Nephron progenitor cell (in vitro differentiated cells): ENCODE measurements at regions not wholly inside any gene's neighbourhood (a gene's known extent, or its start where the extent isn't known, plus 50 kb on each side); places are given as distances from the start of the nearest gene placed in this dataset.

Source experiments
- DNase-seq: peaks from one replicate; pipeline ENCODE4 v3.0.0; 2021
- H3K27ac Mint-ChIP-seq: 2 replicates; pipeline ENCODE4 v1.8.0; 2021; ENCODE audit warnings: mild to moderate bottlenecking, moderate library complexity, mixed read lengths
- H3K27me3 Mint-ChIP-seq: 2 replicates; pipeline ENCODE4 v1.8.0; 2021; ENCODE audit warnings: mild to moderate bottlenecking, low read depth, mixed read lengths; ENCODE audit not compliant: poor library complexity
- H3K36me3 Mint-ChIP-seq: 2 replicates; pipeline ENCODE4 v1.8.0; 2021; ENCODE audit warnings: low read depth, mixed read lengths
- H3K4me1 Mint-ChIP-seq: 2 replicates; pipeline ENCODE4 v1.8.0; 2021; ENCODE audit warnings: mixed read lengths
- H3K4me3 Mint-ChIP-seq: 2 replicates; pipeline ENCODE4 v1.8.0; 2021; ENCODE audit warnings: mild to moderate bottlenecking, moderate library complexity, mixed read lengths
- H3K9me3 Mint-ChIP-seq: 2 replicates; pipeline ENCODE4 v1.8.0; 2021; ENCODE audit warnings: mild to moderate bottlenecking, moderate library complexity, mixed read lengths
- CTCF ChIP-seq: fragments of 200-600 bp; sonication (generic); IDR thresholded peaks from 2 replicates; pipeline ENCODE4 v1.5.0; 2021; ENCODE audit warnings: antibody characterized with exemption

- TF ChIP-seq CTCF: no peak
- H3K9me3 Mint-ChIP-seq: no peaks in the 10 kb centered on the region
- DNase-seq: no peak
- no peak overlapping the region for H3K27ac Mint-ChIP-seq
- H3K4me3 Mint-ChIP-seq: no peak overlapping the region
- H3K4me1 Mint-ChIP-seq: no peaks in the 10 kb centered on the region
- H3K36me3 Mint-ChIP-seq: no peaks in the 10 kb centered on the region
- H3K27me3 Mint-ChIP-seq: peaks cover 16% of the 10 kb centered on the region
Measured at GRCh38 chr4:77375866-77376607, 219.0 kb downstream of the CCNG2 start.

- H3K27me3 Mint-ChIP-seq: peaks cover 11% of the 10 kb centered on the region
- no peaks in the 10 kb centered on the region for H3K36me3 Mint-ChIP-seq
- no peak for DNase-seq
- no peaks in the 10 kb centered on the region for H3K9me3 Mint-ChIP-seq
- no peak overlapping the region for H3K27ac Mint-ChIP-seq
- no peak overlapping the region for H3K4me3 Mint-ChIP-seq
- TF ChIP-seq CTCF: no peak
- no peaks in the 10 kb centered on the region for H3K4me1 Mint-ChIP-seq
Measured at GRCh38 chr4:77376788-77377460, 219.9 kb downstream of the CCNG2 start.

- Mint-ChIP-seq H3K27ac (no peak overlapping the region), H3K27me3 (peaks cover 13% of the 10 kb centered on the region), H3K9me3 (no peaks in the 10 kb centered on the region), H3K4me1 (no peaks in the 10 kb centered on the region), H3K4me3 (no peak overlapping the region), H3K36me3 (no peaks in the 10 kb centered on the region)
- DNase-seq: no peak
- TF ChIP-seq CTCF: no peak
Measured at GRCh38 chr4:77384094-77384493, 221.5 kb upstream of the CXCL13 start.

GRCh38 chr4:77385124-77385969, 220.3 kb upstream of the CXCL13 start:
- peaks cover 2% of the 10 kb centered on the region for H3K4me1 Mint-ChIP-seq
- peak; percentile 70 for DNase-seq
- no peaks in the 10 kb centered on the region for H3K9me3 Mint-ChIP-seq
- no peak overlapping the region for H3K27ac Mint-ChIP-seq
- peak; percentile 69 for TF ChIP-seq CTCF
- peaks cover 16% of the 10 kb centered on the region for H3K27me3 Mint-ChIP-seq
- no peaks in the 10 kb centered on the region for H3K36me3 Mint-ChIP-seq
- H3K4me3 Mint-ChIP-seq: no peak overlapping the region

GRCh38 chr4:77393996-77394395, 211.6 kb upstream of the CXCL13 start:
- Mint-ChIP-seq H3K36me3 (no peaks in the 10 kb centered on the region), H3K4me1 (peaks cover 29% of the 10 kb centered on the region), H3K9me3 (no peaks in the 10 kb centered on the region), H3K27ac (no peak overlapping the region), H3K27me3 (peaks cover 8% of the 10 kb centered on the region), H3K4me3 (no peak overlapping the region)
- no peak for DNase-seq
- TF ChIP-seq CTCF: no peak
